ENCODE measurements at regions not wholly inside any gene's neighbourhood (a gene's known extent, or its start where the extent isn't known, plus 50 kb on each side); places are given as distances from the start of the nearest gene placed in this dataset.

- no peak for TF ChIP-seq CTCF (IDR thresholded peaks at IDR 0.05)
- no peak for TF ChIP-seq POLR2AphosphoS5 (IDR thresholded peaks at IDR 0.05)
Observed at GRCh38 chr10:61051344-61051743, 107.4 kb upstream of the RHOBTB1 start.

Measured in prostate gland (tissue), 2 donors.